H1 (cell line): ENCODE measurements at regions not wholly inside any gene's neighbourhood (a gene's known extent, or its start where the extent isn't known, plus 50 kb on each side); places are given as distances from the start of the nearest gene placed in this dataset.

Experiments used
- CTCF ChIA-PET: fragments of 300-600 bp; sonication (Branson Sonifier 250); formaldehyde crosslinking; loops from one replicate; lab custom pipeline; 2021; ENCODE audit not compliant: partially characterized antibody; lab: Charles Lee
- POLR2A ChIA-PET: fragments of 300-600 bp; sonication (Branson Sonifier 250); formaldehyde crosslinking; loops from one replicate; lab custom pipeline; 2021; ENCODE audit warnings: inconsistent platforms; ENCODE audit not compliant: partially characterized antibody; lab: Charles Lee
- DNase-seq, 2 experiments: peaks; one replicate each; pipeline versions ENCODE4 v3.0.0 to v3.0.0-alpha.2; 2010 to 2022; ENCODE audit warnings: low spot score in 2 of 2, low read depth in 1 of 2, mixed read lengths in 1 of 2
- FAIRE-seq: peaks from 2 replicates; lab custom pipeline; 2011; peaks lifted over from hg19 to GRCh38; lab: Jason Lieb, UNC
- H2AFZ ChIP-seq: 2 replicates; pipeline ENCODE4 v1.8.1; 2012; ENCODE audit warnings: low read length, inconsistent platforms
- H2AK5ac ChIP-seq: 2 replicates; pipeline ENCODE4 v1.6.1; 2013; ENCODE audit warnings: low read depth, low read length
- H2BK120ac ChIP-seq: replicated peaks from 2 replicates; pipeline ENCODE3; 2013; ENCODE audit warnings: low read depth, low read length, inconsistent platforms
- H2BK12ac ChIP-seq: 2 replicates; pipeline ENCODE4 v1.6.1; 2013; ENCODE audit warnings: low read depth, low read length
- H2BK15ac ChIP-seq: 2 replicates; pipeline ENCODE4 v1.6.1; 2013; ENCODE audit warnings: low read length
- H2BK20ac ChIP-seq: 2 replicates; pipeline ENCODE4 v1.6.1; 2013; ENCODE audit warnings: low read length
- H2BK5ac ChIP-seq: 2 replicates; pipeline ENCODE4 v1.6.1; 2013; ENCODE audit warnings: low read depth, low read length
- H3K14ac ChIP-seq: 2 replicates; pipeline ENCODE4 v1.6.1; 2013; ENCODE audit warnings: inconsistent platforms; ENCODE audit not compliant: insufficient read length
- H3K18ac ChIP-seq: 2 replicates; pipeline ENCODE4 v1.6.1; 2013; ENCODE audit warnings: low read length; ENCODE audit errors: extremely low read depth
- H3K23ac ChIP-seq: 2 replicates; pipeline ENCODE4 v1.6.1; 2013; ENCODE audit warnings: inconsistent platforms; ENCODE audit not compliant: insufficient read length
- H3K23me2 ChIP-seq: 2 replicates; pipeline ENCODE4 v1.6.1; 2013; ENCODE audit warnings: low read depth, low read length
- H3K27ac ChIP-seq: 2 replicates; pipeline ENCODE4 v1.6.1; 2011; ENCODE audit warnings: low read depth, low read length, inconsistent platforms
- H3K27me3 ChIP-seq, 4 experiments: replicated peaks in 1 of 4; 1 replicate in 1 of 4; 2 replicates in 3 of 4; pipeline versions ENCODE4 v1.6.1 to v1.8.1; 2011 to 2013; ENCODE audit warnings: low read length in 3 of 4, mild to moderate bottlenecking in 3 of 4, inconsistent platforms in 2 of 4, mixed read lengths in 2 of 4, moderate library complexity in 1 of 4; ENCODE audit not compliant: control insufficient read depth in 3 of 4, insufficient read depth in 3 of 4; ENCODE audit errors: extremely low read depth in 1 of 4
- H3K36me3 ChIP-seq, 4 experiments: 2 replicates each; pipeline versions ENCODE4 v1.6.1 to v1.8.1; 2011 to 2013; ENCODE audit warnings: mild to moderate bottlenecking in 4 of 4, low read length in 3 of 4, moderate library complexity in 2 of 4, control low read depth in 1 of 4, inconsistent platforms in 1 of 4; ENCODE audit not compliant: insufficient read depth in 4 of 4, control insufficient read depth in 2 of 4
- H3K4ac ChIP-seq: replicated peaks from 2 replicates; pipeline ENCODE3; 2013; ENCODE audit warnings: low read length, low read depth, mixed read lengths, inconsistent platforms; ENCODE audit not compliant: insufficient read length
- H3K4me1 ChIP-seq, 4 experiments: replicated peaks in 1 of 4; 1 replicate in 1 of 4; 2 replicates in 3 of 4; pipeline versions ENCODE4 v1.6.1 to v1.8.1; 2011 to 2013; ENCODE audit warnings: low read length in 3 of 4, inconsistent platforms in 2 of 4, mixed read lengths in 1 of 4; ENCODE audit not compliant: insufficient read depth in 4 of 4, control insufficient read depth in 3 of 4
- H3K4me2 ChIP-seq, 2 experiments: 2 replicates each; pipeline versions ENCODE4 v1.6.1 to v1.8.1; 2011 to 2013; ENCODE audit warnings: low read depth in 2 of 2, low read length in 2 of 2, control low read depth in 1 of 2, inconsistent platforms in 1 of 2, mild to moderate bottlenecking in 1 of 2; ENCODE audit not compliant: insufficient read depth in 1 of 2
- H3K4me3 ChIP-seq, 4 experiments: fragments of 200-600, 300-600 bp in 1 of 4; sonication (generic), shearing (Covaris generic), sonication (Bioruptor Twin) in 1 of 4; 2 replicates each; pipeline versions ENCODE4 v1.5.1 to v1.8.1; 2011 to 2016; ENCODE audit warnings: low read length in 4 of 4, low read depth in 3 of 4, control low read depth in 2 of 4, inconsistent platforms in 2 of 4, mild to moderate bottlenecking in 2 of 4, mixed read lengths in 1 of 4, moderate library complexity in 1 of 4; ENCODE audit not compliant: insufficient read depth in 2 of 4; ENCODE audit errors: extremely low read depth in 1 of 4
- H3K56ac ChIP-seq: replicated peaks from 2 replicates; pipeline ENCODE3; 2013; ENCODE audit warnings: low read depth, mild to moderate bottlenecking, mixed read lengths, low read length, inconsistent platforms; ENCODE audit not compliant: insufficient read length
- H3K79me1 ChIP-seq: 2 replicates; pipeline ENCODE4 v1.6.1; 2013; ENCODE audit warnings: low read depth, low read length, control low read depth
- H3K79me2 ChIP-seq, 2 experiments: 2 replicates each; pipeline versions ENCODE4 v1.6.1 to v1.8.1; 2012 to 2013; ENCODE audit warnings: low read length in 2 of 2, mild to moderate bottlenecking in 2 of 2, inconsistent platforms in 1 of 2; ENCODE audit not compliant: insufficient read depth in 2 of 2, control insufficient read depth in 1 of 2
- H3K9ac ChIP-seq, 4 experiments: replicated peaks in 1 of 4; 1 replicate in 1 of 4; 2 replicates in 3 of 4; pipeline versions ENCODE4 v1.6.1 to v1.8.1; 2011 to 2013; ENCODE audit warnings: low read depth in 3 of 4, low read length in 3 of 4, control low read depth in 2 of 4, mild to moderate bottlenecking in 2 of 4, moderate library complexity in 2 of 4, inconsistent platforms in 1 of 4; ENCODE audit errors: extremely low read depth in 1 of 4
- H3K9me3 ChIP-seq, 2 experiments: 2 replicates each; pipeline versions ENCODE4 v1.6.1 to v1.8.1; 2012 to 2013; ENCODE audit warnings: mild to moderate bottlenecking in 2 of 2, moderate library complexity in 2 of 2, control low read depth in 1 of 2, inconsistent platforms in 1 of 2, low read depth in 1 of 2, low read length in 1 of 2, mixed read lengths in 1 of 2; ENCODE audit not compliant: insufficient read depth in 2 of 2
- H4K20me1 ChIP-seq, 2 experiments: replicated peaks in 1 of 2; 2 replicates each; pipeline versions ENCODE3 to v1.8.1; 2011 to 2013; ENCODE audit warnings: inconsistent platforms in 2 of 2, low read length in 2 of 2, mild to moderate bottlenecking in 1 of 2; ENCODE audit not compliant: insufficient read depth in 2 of 2, control insufficient read depth in 1 of 2
- H4K5ac ChIP-seq: 2 replicates; pipeline ENCODE4 v1.6.1; 2013; ENCODE audit warnings: low read length, low read depth, mixed read lengths, inconsistent platforms; ENCODE audit not compliant: insufficient read length
- H4K8ac ChIP-seq: 2 replicates; pipeline ENCODE4 v1.8.0; 2013; ENCODE audit warnings: mild to moderate bottlenecking, moderate library complexity, low read length, inconsistent platforms; ENCODE audit not compliant: insufficient read depth; ENCODE audit errors: extremely low read depth
- H4K91ac ChIP-seq: replicated peaks from 2 replicates; pipeline ENCODE3; 2013; ENCODE audit warnings: low read length, mixed read lengths, inconsistent platforms; ENCODE audit not compliant: insufficient read length
- CREB1 ChIP-seq: IDR thresholded peaks from 2 replicates; pipeline ENCODE4 v1.6.1; 2012; ENCODE audit warnings: inconsistent platforms
- EGR1 ChIP-seq: IDR thresholded peaks from 2 replicates; pipeline ENCODE4 v1.6.1; 2011; ENCODE audit warnings: low read depth, low read length, borderline replicate concordance
- FOSL1 ChIP-seq: IDR thresholded peaks from 2 replicates; pipeline ENCODE4 v1.6.1; 2011; ENCODE audit warnings: mild to moderate bottlenecking, low read depth, low read length, moderate library complexity; ENCODE audit not compliant: insufficient read depth
- GABPA ChIP-seq: IDR thresholded peaks from 2 replicates; pipeline ENCODE4 v1.6.1; 2011; ENCODE audit warnings: mild to moderate bottlenecking, low read length, moderate library complexity, borderline replicate concordance; ENCODE audit not compliant: insufficient read depth
- GTF2F1 ChIP-seq: IDR thresholded peaks from 2 replicates; pipeline ENCODE4 v1.6.1; 2012; ENCODE audit warnings: low read depth, low read length, improper control_type of control experiment, borderline replicate concordance
- KDM5A ChIP-seq: fragments of 200-600 bp; IDR thresholded peaks from 2 replicates; pipeline ENCODE4 v1.7.1; 2012; ENCODE audit warnings: mild to moderate bottlenecking, low read length, inconsistent platforms, mixed read lengths
- NANOG ChIP-seq: IDR thresholded peaks from 2 replicates; pipeline ENCODE4 v1.6.1; 2011; ENCODE audit warnings: low read length, low read depth, mild to moderate bottlenecking, inconsistent platforms; ENCODE audit not compliant: insufficient read depth, poor library complexity, severe bottlenecking
- POLR2AphosphoS5 ChIP-seq: IDR thresholded peaks from 2 replicates; pipeline ENCODE4 v1.6.1; 2011; ENCODE audit warnings: low read depth, low read length
- TAF1 ChIP-seq: IDR thresholded peaks from 2 replicates; pipeline ENCODE4 v1.6.1; 2011; ENCODE audit warnings: mild to moderate bottlenecking, low read depth, low read length
- TAF7 ChIP-seq: optimal IDR thresholded peaks from 2 replicates; pipeline ENCODE3; 2011; ENCODE audit warnings: low read depth, mild to moderate bottlenecking, inconsistent platforms, low read length, moderate library complexity, borderline replicate concordance
- TBP ChIP-seq: IDR thresholded peaks from 2 replicates; pipeline ENCODE4 v1.6.1; 2011; ENCODE audit warnings: low read depth, low read length, improper control_type of control experiment
- TEAD4 ChIP-seq: IDR thresholded peaks from 2 replicates; pipeline ENCODE4 v1.6.1; 2012; ENCODE audit warnings: low read depth, low read length, inconsistent platforms, mixed read lengths
- ZNF274 ChIP-seq: IDR thresholded peaks from 2 replicates; pipeline ENCODE4 v1.7.0; 2012; ENCODE audit warnings: low read length, borderline replicate concordance; ENCODE audit errors: extremely low read depth
- WGBS, 2 experiments: shearing (Covaris generic) in 1 of 2; methylation state at CpG; one replicate each; pipeline versions ENCODE4 v1.1.6 to v1.1.7; 2013 to 2015; ENCODE audit warnings: low lambda C conversion rate in 2 of 2, mixed read lengths in 2 of 2, inconsistent platforms in 1 of 2, low coverage in 1 of 2, missing lambda C conversion rate in 1 of 2; ENCODE audit not compliant: insufficient replicate concordance in 2 of 2, insufficient coverage in 1 of 2, insufficient read length in 1 of 2; ENCODE audit errors: extremely low coverage in 1 of 2, missing lambda C conversion rate in 1 of 2; 5-methylcytosine and 5-hydroxymethylcytosine counted together
- TF ChIP-seq, protein P1 (sequence below): IDR thresholded peaks from 2 replicates; pipeline ENCODE4 v1.6.1; 2012; ENCODE audit warnings: inconsistent platforms
- TF ChIP-seq, protein P2 (sequence below): IDR thresholded peaks from 2 replicates; pipeline ENCODE4 v1.6.1; 2012; ENCODE audit warnings: inconsistent platforms

DNA sequence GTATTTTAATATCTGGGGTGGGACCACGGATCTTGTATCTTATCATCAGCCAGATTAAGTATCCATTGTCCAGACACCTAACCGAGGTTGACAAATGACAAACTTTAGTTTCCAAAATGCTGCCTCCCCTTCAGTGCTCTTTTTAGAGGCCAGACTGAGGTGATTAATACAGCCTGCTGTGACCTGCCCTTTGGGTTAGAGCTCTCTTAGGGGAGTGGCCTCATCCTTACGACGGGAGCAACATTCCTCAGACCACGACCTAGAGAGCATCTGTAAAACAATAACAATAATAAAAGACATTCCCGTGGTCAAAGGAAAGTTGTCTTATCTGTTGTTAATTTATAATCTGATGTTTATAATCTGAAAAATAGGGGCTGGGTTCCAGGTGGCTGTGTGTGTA, 405.3 kb downstream of the LPIN1 start:
- no peak overlapping the region for H4K5ac ChIP-seq
- no peak overlapping the region for H2AK5ac ChIP-seq
- TF ChIP-seq TBP: no peak
- TF ChIP-seq KDM5A: no peak
- no peak for TF ChIP-seq CREB1
- TF ChIP-seq TAF1: no peak
- TF ChIP-seq, protein P1, sequence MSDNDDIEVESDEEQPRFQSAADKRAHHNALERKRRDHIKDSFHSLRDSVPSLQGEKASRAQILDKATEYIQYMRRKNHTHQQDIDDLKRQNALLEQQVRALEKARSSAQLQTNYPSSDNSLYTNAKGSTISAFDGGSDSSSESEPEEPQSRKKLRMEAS: no peak
- TF ChIP-seq FOSL1: no peak
- TF ChIP-seq POLR2AphosphoS5: peak; percentile 73
- TF ChIP-seq GTF2F1: no peak
- 0 out of 2 replicates have a peak, but pooled peaks have one; percentile 29 for TF ChIP-seq TEAD4
- no peak for TF ChIP-seq TAF7
- no peak for TF ChIP-seq ZNF274
- TF ChIP-seq EGR1: no peak
- no peak for TF ChIP-seq NANOG
- TF ChIP-seq, protein P2, sequence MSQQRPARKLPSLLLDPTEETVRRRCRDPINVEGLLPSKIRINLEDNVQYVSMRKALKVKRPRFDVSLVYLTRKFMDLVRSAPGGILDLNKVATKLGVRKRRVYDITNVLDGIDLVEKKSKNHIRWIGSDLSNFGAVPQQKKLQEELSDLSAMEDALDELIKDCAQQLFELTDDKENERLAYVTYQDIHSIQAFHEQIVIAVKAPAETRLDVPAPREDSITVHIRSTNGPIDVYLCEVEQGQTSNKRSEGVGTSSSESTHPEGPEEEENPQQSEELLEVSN: no peak
- no peak for TF ChIP-seq GABPA
- no peak overlapping the region for H3K56ac ChIP-seq
- H3K14ac ChIP-seq: no peak overlapping the region
- no peak overlapping the region for H4K91ac ChIP-seq
- WGBS, 2 experiments: 62% methylated on average over 6 of the region's 6 CpGs; no CpG with 5 or more reads in 1 of the 2 experiments
- H3K9ac ChIP-seq: no peak overlapping the region
- H2AFZ ChIP-seq: no peak overlapping the region
- no peak overlapping the region for H2BK5ac ChIP-seq
- H3K36me3 ChIP-seq: no peaks in the 10 kb centered on the region
- ChIA-PET CTCF (no interaction called here), POLR2A (no interaction called here)
- no peak overlapping the region for H3K23ac ChIP-seq
- no peak overlapping the region for H3K27ac ChIP-seq
- no peak overlapping the region for H2BK20ac ChIP-seq
- H3K79me1 ChIP-seq: no peaks in the 10 kb centered on the region
- H3K27me3 ChIP-seq: peaks cover 0 to 3% (median 0%) of the 10 kb centered on the region in 4 experiments; a peak in 2 of 7 replicates
- no peak overlapping the region for H4K8ac ChIP-seq
- no peak overlapping the region for H2BK12ac ChIP-seq
- H3K4ac ChIP-seq: no peak overlapping the region
- H4K20me1 ChIP-seq: no peaks in the 10 kb centered on the region
- no peak overlapping the region for H3K4me3 ChIP-seq
- no peak overlapping the region for H3K4me2 ChIP-seq
- no peaks in the 10 kb centered on the region for H3K79me2 ChIP-seq
- H2BK15ac ChIP-seq: no peak overlapping the region
- DNase-seq: no peak
- no peak overlapping the region for H3K18ac ChIP-seq
- no peaks in the 10 kb centered on the region for H3K23me2 ChIP-seq
- peaks cover 0 to 8% (median 0%) of the 10 kb centered on the region in 4 experiments; a peak in 2 of 7 replicates for H3K4me1 ChIP-seq
- no peaks in the 10 kb centered on the region for H3K9me3 ChIP-seq
- no peak for FAIRE-seq
- H2BK120ac ChIP-seq: no peak overlapping the region
